WTC11 (cell line): ENCODE measurements at regions not wholly inside any gene's neighbourhood (a gene's known extent, or its start where the extent isn't known, plus 50 kb on each side); places are given as distances from the start of the nearest gene placed in this dataset.

ENCODE experiments used
- MXD4 ChIP-seq: fragments of 250-450 bp; sonication (Bioruptor Pico); IDR thresholded peaks from 2 replicates; pipeline ENCODE4 v1.8.0; 2021; ENCODE audit warnings: mild to moderate bottlenecking, moderate library complexity, borderline replicate concordance
- TF ChIP-seq, protein P1 (sequence below): sonication (generic); formaldehyde crosslinking; IDR thresholded peaks from 2 replicates; pipeline ENCODE4 v1.8.1; 2023; ENCODE audit warnings: mild to moderate bottlenecking, missing genetic modification reagents
- TF ChIP-seq, protein P2 (sequence below): sonication (generic); formaldehyde crosslinking; IDR thresholded peaks from 2 replicates; pipeline ENCODE4 v1.8.1; 2022; ENCODE audit warnings: low read depth, missing genetic modification reagents, borderline replicate concordance

DNA sequence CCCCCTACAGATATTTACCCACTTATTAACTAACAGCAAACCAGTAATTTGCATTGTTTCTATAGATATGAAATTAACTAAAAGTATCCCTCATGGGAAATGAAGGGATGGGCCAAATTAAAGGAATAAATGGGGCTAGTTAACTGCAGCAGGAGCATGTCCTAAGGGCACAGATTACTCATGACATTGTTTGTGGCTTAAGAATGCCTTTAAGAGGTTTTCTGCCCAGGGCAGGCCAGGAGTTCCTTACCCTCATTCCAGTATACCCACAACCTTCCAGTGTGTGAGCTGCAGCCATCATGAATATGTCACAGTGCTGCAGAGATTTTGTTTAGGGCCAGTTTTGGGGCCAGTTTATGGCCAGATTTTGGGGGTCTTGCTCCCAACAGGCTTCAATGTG, 1101.9 kb downstream of the PRIM2 start (continued):
- TF ChIP-seq MXD4 (CRISPR knock-in tag), result no peak
- TF ChIP-seq, protein P1, sequence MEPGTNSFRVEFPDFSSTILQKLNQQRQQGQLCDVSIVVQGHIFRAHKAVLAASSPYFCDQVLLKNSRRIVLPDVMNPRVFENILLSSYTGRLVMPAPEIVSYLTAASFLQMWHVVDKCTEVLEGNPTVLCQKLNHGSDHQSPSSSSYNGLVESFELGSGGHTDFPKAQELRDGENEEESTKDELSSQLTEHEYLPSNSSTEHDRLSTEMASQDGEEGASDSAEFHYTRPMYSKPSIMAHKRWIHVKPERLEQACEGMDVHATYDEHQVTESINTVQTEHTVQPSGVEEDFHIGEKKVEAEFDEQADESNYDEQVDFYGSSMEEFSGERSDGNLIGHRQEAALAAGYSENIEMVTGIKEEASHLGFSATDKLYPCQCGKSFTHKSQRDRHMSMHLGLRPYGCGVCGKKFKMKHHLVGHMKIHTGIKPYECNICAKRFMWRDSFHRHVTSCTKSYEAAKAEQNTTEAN (CRISPR knock-in tag), result no peak
- TF ChIP-seq, protein P2, sequence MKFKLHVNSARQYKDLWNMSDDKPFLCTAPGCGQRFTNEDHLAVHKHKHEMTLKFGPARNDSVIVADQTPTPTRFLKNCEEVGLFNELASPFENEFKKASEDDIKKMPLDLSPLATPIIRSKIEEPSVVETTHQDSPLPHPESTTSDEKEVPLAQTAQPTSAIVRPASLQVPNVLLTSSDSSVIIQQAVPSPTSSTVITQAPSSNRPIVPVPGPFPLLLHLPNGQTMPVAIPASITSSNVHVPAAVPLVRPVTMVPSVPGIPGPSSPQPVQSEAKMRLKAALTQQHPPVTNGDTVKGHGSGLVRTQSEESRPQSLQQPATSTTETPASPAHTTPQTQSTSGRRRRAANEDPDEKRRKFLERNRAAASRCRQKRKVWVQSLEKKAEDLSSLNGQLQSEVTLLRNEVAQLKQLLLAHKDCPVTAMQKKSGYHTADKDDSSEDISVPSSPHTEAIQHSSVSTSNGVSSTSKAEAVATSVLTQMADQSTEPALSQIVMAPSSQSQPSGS, result no peak
